ENCODE measurements at regions not wholly inside any gene's neighbourhood (a gene's known extent, or its start where the extent isn't known, plus 50 kb on each side); places are given as distances from the start of the nearest gene placed in this dataset.

- WGBS, 4 donors, result 72 to 80% (median 74%) methylated on average over 9 to 10 of the region's 10 CpGs
- TF ChIP-seq CTCF (IDR thresholded peaks at IDR 0.05) (no peak), POLR2A (IDR thresholded peaks at IDR 0.05) (no peak)
- no peak overlapping the region for H3K27ac ChIP-seq
- H3K36me3 ChIP-seq, result no peaks in the 10 kb centered on the region
- intact Hi-C loops (cut with DNase I), result no loop called here
- DNase-seq, result no peak
- no peaks in the 10 kb centered on the region for H3K4me1 ChIP-seq
- no peak for ATAC-seq
- no peak overlapping the region for H3K4me3 ChIP-seq
- peaks cover 0 to 28% (median 0%) of the 10 kb centered on the region in 9 donors for H3K27me3 ChIP-seq
- no peaks in the 10 kb centered on the region for H3K9me3 ChIP-seq
Measured at GRCh38 chr22:47740109-47740805, 977.8 kb downstream of the TBC1D22A start.

GRCh38 chr22:47739291-47740015 lies 977.0 kb downstream of the TBC1D22A start:
- Histone ChIP-seq H3K4me1 (no peaks in the 10 kb centered on the region), H3K36me3 (no peaks in the 10 kb centered on the region), H3K9me3 (no peaks in the 10 kb centered on the region), H3K4me3 (no peak overlapping the region), H3K27me3 (peaks cover 0 to 24% (median 0%) of the 10 kb centered on the region in 9 donors), H3K27ac (no peak overlapping the region)
- DNase-seq, result no peak
- ATAC-seq, result no peak
- WGBS, 4 donors, result 67 to 78% (median 72%) methylated on average over 11 to 16 of the region's 16 CpGs
- TF ChIP-seq POLR2A (IDR thresholded peaks at IDR 0.05), result no peak
- TF ChIP-seq CTCF (IDR thresholded peaks at IDR 0.05), result no peak
- intact Hi-C loops (cut with DNase I), result no loop called here

- 48 to 58% (median 56%) methylated on average over 8 of the region's 8 CpGs for WGBS, 4 donors
- no peaks in the 10 kb centered on the region for H3K4me1 ChIP-seq
- H3K27ac ChIP-seq, result no peak overlapping the region
- H3K4me3 ChIP-seq, result no peak overlapping the region
- H3K36me3 ChIP-seq, result no peaks in the 10 kb centered on the region
- TF ChIP-seq POLR2A (IDR thresholded peaks at IDR 0.05), result no peak
- TF ChIP-seq CTCF (IDR thresholded peaks at IDR 0.05), result no peak
- no peak for DNase-seq
- H3K27me3 ChIP-seq, result peaks cover 0 to 24% (median 0%) of the 10 kb centered on the region in 9 donors
- no peaks in the 10 kb centered on the region for H3K9me3 ChIP-seq
- intact Hi-C loops (cut with DNase I), result no loop called here
- no peak for ATAC-seq
Measured at GRCh38 chr22:47738472-47739013, 976.1 kb downstream of the TBC1D22A start.

Data from heart left ventricle (tissue), 16 donors.